ENCODE measurements at regions not wholly inside any gene's neighbourhood (a gene's known extent, or its start where the extent isn't known, plus 50 kb on each side); places are given as distances from the start of the nearest gene placed in this dataset.

DNA sequence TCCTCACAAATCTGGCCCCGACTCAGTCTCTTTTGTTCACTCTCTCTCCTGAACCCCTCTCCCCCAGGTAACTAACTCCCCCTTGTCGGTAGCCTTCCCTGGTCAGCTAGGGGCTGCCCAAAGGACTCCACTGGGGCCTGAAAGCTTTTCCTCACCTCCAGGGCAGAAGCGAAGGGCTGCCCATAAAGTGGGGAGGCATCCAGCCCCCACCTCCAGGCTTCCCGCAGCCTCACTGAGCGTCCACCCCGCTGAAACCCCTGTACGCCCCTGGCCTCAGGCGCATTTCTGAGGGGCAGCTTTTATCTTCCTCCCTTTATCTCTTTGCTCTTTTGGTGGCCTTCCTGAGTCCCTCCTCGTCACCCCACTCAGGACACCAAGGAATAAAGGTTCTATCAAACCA is 249.3 kb downstream of the CYP26B1 start:
- TF ChIP-seq, protein P1, sequence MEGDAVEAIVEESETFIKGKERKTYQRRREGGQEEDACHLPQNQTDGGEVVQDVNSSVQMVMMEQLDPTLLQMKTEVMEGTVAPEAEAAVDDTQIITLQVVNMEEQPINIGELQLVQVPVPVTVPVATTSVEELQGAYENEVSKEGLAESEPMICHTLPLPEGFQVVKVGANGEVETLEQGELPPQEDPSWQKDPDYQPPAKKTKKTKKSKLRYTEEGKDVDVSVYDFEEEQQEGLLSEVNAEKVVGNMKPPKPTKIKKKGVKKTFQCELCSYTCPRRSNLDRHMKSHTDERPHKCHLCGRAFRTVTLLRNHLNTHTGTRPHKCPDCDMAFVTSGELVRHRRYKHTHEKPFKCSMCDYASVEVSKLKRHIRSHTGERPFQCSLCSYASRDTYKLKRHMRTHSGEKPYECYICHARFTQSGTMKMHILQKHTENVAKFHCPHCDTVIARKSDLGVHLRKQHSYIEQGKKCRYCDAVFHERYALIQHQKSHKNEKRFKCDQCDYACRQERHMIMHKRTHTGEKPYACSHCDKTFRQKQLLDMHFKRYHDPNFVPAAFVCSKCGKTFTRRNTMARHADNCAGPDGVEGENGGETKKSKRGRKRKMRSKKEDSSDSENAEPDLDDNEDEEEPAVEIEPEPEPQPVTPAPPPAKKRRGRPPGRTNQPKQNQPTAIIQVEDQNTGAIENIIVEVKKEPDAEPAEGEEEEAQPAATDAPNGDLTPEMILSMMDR (IDR thresholded peaks at IDR 0.05; ENCODE audit: low read depth, low read length), result no peak
- no peak for TF ChIP-seq EZH2phosphoT487 (IDR thresholded peaks at IDR 0.05; ENCODE audit: low read depth)
